HCT116 (cell line): ENCODE measurements at regions not wholly inside any gene's neighbourhood (a gene's known extent, or its start where the extent isn't known, plus 50 kb on each side); places are given as distances from the start of the nearest gene placed in this dataset.

Source experiments
- ATF3 ChIP-seq: IDR thresholded peaks from 2 replicates; pipeline ENCODE4 v1.6.1; 2012
- CBX3 ChIP-seq: IDR thresholded peaks from 2 replicates; pipeline ENCODE4 v1.6.1; 2012; ENCODE audit warnings: low read depth
- EZH2 ChIP-seq: fragments of 200-600 bp; sonication (generic); IDR thresholded peaks from 2 replicates; pipeline ENCODE4 v1.6.1; 2017; ENCODE audit warnings: antibody characterized with exemption, mixed run types
- MAX ChIP-seq: IDR thresholded peaks from 2 replicates; pipeline ENCODE4 v1.6.1; 2012
- POLR2A ChIP-seq: IDR thresholded peaks from 2 replicates; pipeline ENCODE4 v1.7.0; 2011; ENCODE audit warnings: borderline replicate concordance; ENCODE audit not compliant: insufficient read depth, insufficient read length; ENCODE audit errors: extremely low read depth
- POLR2AphosphoS5 ChIP-seq: IDR thresholded peaks from 2 replicates; pipeline ENCODE4 v1.6.1; 2011; ENCODE audit warnings: mild to moderate bottlenecking, low read depth, low read length, moderate library complexity
- RAD21 ChIP-seq: IDR thresholded peaks from 2 replicates; pipeline ENCODE4 v1.6.1; 2012; ENCODE audit warnings: low read depth, mild to moderate bottlenecking
- SP1 ChIP-seq: IDR thresholded peaks from 2 replicates; pipeline ENCODE4 v1.6.1; 2012; ENCODE audit warnings: low read depth
- TCF7L2 ChIP-seq: IDR thresholded peaks from 2 replicates; pipeline ENCODE4 v1.7.0; 2011; ENCODE audit warnings: borderline replicate concordance, inconsistent platforms; ENCODE audit not compliant: insufficient read depth, insufficient read length; ENCODE audit errors: extremely low read depth
- ZBTB33 ChIP-seq: IDR thresholded peaks from 2 replicates; pipeline ENCODE4 v1.6.1; 2011; ENCODE audit warnings: mild to moderate bottlenecking, low read length, moderate library complexity; ENCODE audit not compliant: insufficient replicate concordance; ENCODE audit errors: extremely low read depth
- ZFX ChIP-seq: fragments of 450-650 bp; IDR thresholded peaks from 2 replicates; pipeline ENCODE4 v1.6.1; 2017
- ZNF274 ChIP-seq: fragments of 200-500 bp; sonication (Bioruptor generic); IDR thresholded peaks from 2 replicates; pipeline ENCODE4 v1.6.1; 2014; ENCODE audit warnings: mild to moderate bottlenecking, low read depth, low read length, inconsistent platforms
- TF ChIP-seq, protein P1 (sequence below), 3 experiments: fragments of 200-600 bp in 1 of 3; sonication (generic) in 1 of 3; IDR thresholded peaks in 2 of 3; conservative IDR thresholded peaks in 1 of 3; 2 replicates each; pipeline ENCODE4 v1.5.1; 2012 to 2017; ENCODE audit warnings: low read depth in 2 of 3, low read length in 2 of 3, antibody characterized with exemption in 1 of 3, borderline replicate concordance in 1 of 3, control low read depth in 1 of 3, mild to moderate bottlenecking in 1 of 3, mixed read lengths in 1 of 3, mixed run types in 1 of 3, moderate library complexity in 1 of 3; ENCODE audit not compliant: insufficient read depth in 1 of 3

DNA sequence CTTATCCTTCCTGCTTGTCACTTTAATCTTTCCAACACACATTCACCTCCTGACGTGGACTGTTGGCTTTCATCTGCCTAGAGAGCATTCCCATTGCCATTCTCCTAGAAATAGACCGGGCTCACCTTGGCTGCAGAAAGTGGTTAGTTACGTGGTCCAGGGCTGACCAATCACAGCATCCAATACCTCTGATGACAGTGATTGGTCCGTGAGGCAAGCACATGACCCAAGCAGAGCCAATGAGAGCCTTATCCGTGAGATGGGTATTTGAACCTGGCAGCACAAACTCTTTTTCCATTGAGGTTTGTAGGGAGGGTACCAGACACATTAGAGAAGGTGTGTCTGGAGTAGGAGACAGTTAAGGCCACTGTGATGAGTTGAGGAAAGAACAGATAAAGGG, 85.8 kb downstream of the MIAT start:
- TF ChIP-seq EZH2 (no peak), ZBTB33 (no peak), MAX (no peak), POLR2A (no peak), ZFX (no peak), RAD21 (no peak), ZNF274 (no peak), SP1 (no peak), ATF3 (no peak), CBX3 (no peak), TCF7L2 (no peak), POLR2AphosphoS5 (no peak)
- TF ChIP-seq, protein P1, sequence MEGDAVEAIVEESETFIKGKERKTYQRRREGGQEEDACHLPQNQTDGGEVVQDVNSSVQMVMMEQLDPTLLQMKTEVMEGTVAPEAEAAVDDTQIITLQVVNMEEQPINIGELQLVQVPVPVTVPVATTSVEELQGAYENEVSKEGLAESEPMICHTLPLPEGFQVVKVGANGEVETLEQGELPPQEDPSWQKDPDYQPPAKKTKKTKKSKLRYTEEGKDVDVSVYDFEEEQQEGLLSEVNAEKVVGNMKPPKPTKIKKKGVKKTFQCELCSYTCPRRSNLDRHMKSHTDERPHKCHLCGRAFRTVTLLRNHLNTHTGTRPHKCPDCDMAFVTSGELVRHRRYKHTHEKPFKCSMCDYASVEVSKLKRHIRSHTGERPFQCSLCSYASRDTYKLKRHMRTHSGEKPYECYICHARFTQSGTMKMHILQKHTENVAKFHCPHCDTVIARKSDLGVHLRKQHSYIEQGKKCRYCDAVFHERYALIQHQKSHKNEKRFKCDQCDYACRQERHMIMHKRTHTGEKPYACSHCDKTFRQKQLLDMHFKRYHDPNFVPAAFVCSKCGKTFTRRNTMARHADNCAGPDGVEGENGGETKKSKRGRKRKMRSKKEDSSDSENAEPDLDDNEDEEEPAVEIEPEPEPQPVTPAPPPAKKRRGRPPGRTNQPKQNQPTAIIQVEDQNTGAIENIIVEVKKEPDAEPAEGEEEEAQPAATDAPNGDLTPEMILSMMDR (IDR thresholded peaks at IDR 0.05 in 2 of 3, conservative IDR thresholded peaks at IDR 0.05 in 1 of 3; ENCODE audit: borderline replicate concordance in 1 of 3, insufficient read depth in 1 of 3, low read depth in 2 of 3, low read length in 2 of 3) = no peak
